K562 (cell line): ENCODE measurements at regions not wholly inside any gene's neighbourhood (a gene's known extent, or its start where the extent isn't known, plus 50 kb on each side); places are given as distances from the start of the nearest gene placed in this dataset.

Experiments used
- CTCF ChIP-seq, 3 experiments: IDR thresholded peaks in 2 of 3; conservative IDR thresholded peaks in 1 of 3; 2 replicates each; pipeline ENCODE4 v1.5.1; 2011 to 2012; ENCODE audit warnings: low read length in 3 of 3, mild to moderate bottlenecking in 3 of 3, control low read depth in 2 of 3, improper control_type of control experiment in 1 of 3, inconsistent platforms in 1 of 3, low read depth in 1 of 3, mixed read lengths in 1 of 3, moderate library complexity in 1 of 3; ENCODE audit not compliant: insufficient read depth in 2 of 3
- FOXP1 ChIP-seq: sonication (generic); formaldehyde crosslinking; IDR thresholded peaks from 2 replicates; pipeline ENCODE4 v1.8.0; 2022; ENCODE audit warnings: mild to moderate bottlenecking, missing genetic modification reagents
- MLLT1 ChIP-seq, 2 experiments: fragments of 450-650 bp; IDR thresholded peaks; 2 replicates each; pipeline ENCODE4 v1.6.1; 2016
- MLX ChIP-seq, 2 experiments: fragments of 450-650 bp in 1 of 2; sonication (generic) in 1 of 2; formaldehyde crosslinking; conservative IDR thresholded peaks; 2 replicates each; pipeline versions ENCODE4 v1.4.0 to v1.8.1; 2020 to 2022; ENCODE audit warnings: mild to moderate bottlenecking in 1 of 2, missing genetic modification reagents in 1 of 2
- MTA1 ChIP-seq: fragments of 450-650 bp; IDR thresholded peaks from 2 replicates; pipeline ENCODE4 v1.6.1; 2017; ENCODE audit warnings: borderline replicate concordance
- PHB ChIP-seq: fragments of 250-450 bp; sonication (Bioruptor Pico); IDR thresholded peaks from 2 replicates; pipeline ENCODE4 v1.5.0; 2021
- RFX7 ChIP-seq: fragments of 250-450 bp; sonication (Bioruptor Pico); IDR thresholded peaks from 2 replicates; pipeline ENCODE4 v1.5.1; 2021; ENCODE audit warnings: mild to moderate bottlenecking
- TAF1 ChIP-seq: IDR thresholded peaks from 2 replicates; pipeline ENCODE4 v1.6.1; 2011; ENCODE audit warnings: mild to moderate bottlenecking, low read length, moderate library complexity; ENCODE audit not compliant: insufficient read depth, control insufficient read depth, severe bottlenecking; ENCODE audit errors: extremely low read depth
- UBTF ChIP-seq, 2 experiments: IDR thresholded peaks; 2 replicates each; pipeline ENCODE4 v1.6.1; 2012; ENCODE audit warnings: improper control_type of control experiment in 2 of 2, low read depth in 2 of 2, low read length in 2 of 2, borderline replicate concordance in 1 of 2

GRCh38 chr2:157068237-157068636 lies 189.3 kb upstream of the GALNT5 start:
- TF ChIP-seq TAF1 (no peak), RFX7 (CRISPR knock-in tag) (no peak), CTCF (IDR thresholded peaks at IDR 0.05 in 2 of 3, conservative IDR thresholded peaks at IDR 0.05 in 1 of 3; ENCODE audit: insufficient read depth in 2 of 3, low read depth in 1 of 3, low read length in 3 of 3) (no peak), MLX (CRISPR knock-in tag; conservative IDR thresholded peaks at IDR 0.05) (no peak), MTA1 (no peak), MLLT1 (IDR thresholded peaks at IDR 0.05) (no peak), FOXP1 (CRISPR knock-in tag) (no peak), UBTF (IDR thresholded peaks at IDR 0.05; ENCODE audit: borderline replicate concordance in 1 of 2, low read depth in 2 of 2, low read length in 2 of 2) (no peak), PHB (no peak)
